HG02763 (cell line): ENCODE measurements at regions not wholly inside any gene's neighbourhood (a gene's known extent, or its start where the extent isn't known, plus 50 kb on each side); places are given as distances from the start of the nearest gene placed in this dataset.

Experiments
- ATAC-seq: cut with Tn5 transposase; IDR thresholded peaks from one replicate; pipeline ENCODE4 v1.9.1; 2021; ENCODE audit warnings: mild to moderate bottlenecking, moderate library complexity; ENCODE audit not compliant: unreplicated experiment

DNA sequence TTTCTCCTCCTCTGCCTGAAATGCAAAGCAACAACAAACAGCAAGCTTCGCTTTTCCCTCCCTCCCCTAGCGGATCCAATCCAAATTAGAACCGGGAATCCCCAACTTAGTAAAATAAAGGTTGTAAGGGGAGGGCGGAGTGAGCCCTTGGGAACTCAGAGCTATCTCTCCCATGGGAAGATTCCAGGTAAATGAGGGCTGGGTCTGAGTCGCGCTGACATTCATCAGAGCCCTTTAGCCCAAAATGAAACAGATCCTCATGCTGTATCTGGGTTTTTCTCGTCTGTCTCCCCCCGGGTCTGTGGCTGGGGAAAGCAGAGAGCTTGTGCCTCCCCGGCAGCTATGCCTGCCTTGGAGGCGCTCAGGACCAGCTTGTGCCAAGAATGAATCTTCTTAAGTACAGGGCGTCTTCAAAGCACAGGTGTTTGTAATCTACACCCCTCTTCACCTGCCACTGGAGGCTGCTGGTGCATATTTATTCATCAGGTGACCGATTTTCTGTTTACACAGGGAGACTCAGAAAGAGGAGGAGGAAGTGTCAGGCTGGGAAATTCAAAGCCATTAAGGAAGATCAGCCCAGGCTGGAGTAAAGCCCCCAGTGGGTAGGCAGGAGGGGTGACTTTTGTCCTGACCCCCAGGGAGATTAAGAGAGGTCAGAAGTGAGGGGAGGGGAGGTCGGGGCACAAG lies 55.0 kb upstream of the GSE1 start:
- ATAC-seq = no peak

DNA sequence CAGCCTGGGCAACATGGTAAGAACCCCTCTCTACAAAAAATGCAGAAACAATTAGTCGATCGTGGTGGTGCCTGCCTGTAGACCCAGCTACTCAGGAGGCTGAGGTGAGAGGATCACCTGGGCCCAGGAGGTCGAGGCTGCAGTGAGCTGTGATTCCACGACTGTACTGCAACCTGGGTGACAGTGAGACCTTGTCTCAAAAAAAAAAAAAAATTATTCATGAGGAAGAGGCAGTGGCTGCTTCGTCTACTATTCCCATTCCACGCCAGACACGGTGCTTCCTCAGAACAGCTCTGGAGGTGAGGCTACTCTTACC lies 52.2 kb upstream of the GSE1 start:
- no peak for ATAC-seq

DNA sequence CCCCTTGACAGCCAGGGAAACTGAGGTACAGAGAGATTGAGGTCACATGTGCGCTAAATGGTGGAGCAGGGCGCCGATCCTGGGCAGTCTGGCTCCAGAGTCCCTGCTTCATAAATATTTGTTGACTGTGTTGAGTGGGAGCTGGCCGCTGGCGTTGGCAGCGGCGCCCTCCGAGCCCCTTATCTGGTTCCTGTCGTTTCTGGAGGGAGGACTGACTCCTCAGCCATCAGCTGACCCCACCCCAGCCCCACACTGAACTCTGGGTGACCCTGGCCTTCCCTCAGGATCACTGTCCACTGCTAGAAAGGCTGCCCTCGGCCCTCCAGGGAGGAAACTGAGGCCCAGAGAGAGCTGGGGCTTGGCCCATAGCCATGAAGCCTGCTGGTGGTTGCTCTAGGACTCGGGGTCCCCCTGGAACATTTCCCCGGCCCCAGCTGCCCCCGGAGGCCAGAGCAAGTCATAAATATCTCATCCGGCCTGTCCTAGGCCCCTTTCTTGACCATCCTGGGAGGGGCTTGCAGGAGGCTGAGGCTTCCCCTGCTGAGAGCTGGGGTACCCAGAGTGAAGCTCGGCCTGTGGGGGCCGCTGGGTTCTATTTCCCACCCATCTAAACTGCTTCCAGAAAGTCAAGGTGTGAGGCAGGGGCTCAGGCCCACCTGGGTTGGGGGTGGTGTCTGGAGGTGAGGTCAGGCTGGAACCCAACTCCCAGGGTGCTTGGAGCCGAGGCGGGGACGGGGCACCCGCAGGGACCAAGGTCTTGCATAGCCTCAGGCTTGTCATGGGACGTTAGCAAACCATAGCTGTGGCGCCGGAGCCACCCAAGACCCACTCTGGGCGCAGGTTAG lies 51.7 kb upstream of the GSE1 start:
- no peak for ATAC-seq

DNA sequence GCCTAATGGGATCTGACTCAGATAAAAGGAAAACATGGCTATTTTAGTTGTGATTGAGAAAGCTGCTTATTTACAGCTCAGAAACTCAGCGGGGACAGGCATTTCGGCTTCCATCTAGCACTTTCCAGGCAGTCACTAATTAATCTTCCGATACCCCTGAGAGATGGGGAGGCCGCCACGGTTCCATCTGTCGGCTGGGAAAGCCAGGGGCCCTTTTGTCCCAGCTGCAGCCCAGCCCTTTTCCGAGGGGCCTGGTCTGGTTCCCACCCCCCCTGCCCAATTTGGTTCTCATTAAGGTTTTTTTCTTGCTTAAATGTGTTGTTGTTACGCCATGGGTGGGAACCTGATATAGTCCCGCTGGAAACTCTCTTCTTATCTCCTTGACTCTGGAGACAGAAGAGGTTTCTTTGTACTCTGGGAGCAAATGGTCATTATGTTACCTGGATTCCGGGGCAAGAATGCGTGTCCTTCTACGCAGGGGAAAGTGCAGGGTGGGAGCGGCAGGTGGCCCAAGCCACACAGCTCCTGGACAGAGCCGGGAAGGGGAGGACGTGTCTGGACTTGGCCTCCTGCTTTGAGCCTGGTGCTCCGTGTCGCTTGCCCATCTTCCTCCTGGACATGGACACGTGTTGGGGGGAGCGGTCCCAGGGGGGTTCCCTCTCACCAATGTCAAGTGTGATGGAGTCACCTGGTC lies 50.9 kb upstream of the GSE1 start:
- ATAC-seq = no peak

DNA sequence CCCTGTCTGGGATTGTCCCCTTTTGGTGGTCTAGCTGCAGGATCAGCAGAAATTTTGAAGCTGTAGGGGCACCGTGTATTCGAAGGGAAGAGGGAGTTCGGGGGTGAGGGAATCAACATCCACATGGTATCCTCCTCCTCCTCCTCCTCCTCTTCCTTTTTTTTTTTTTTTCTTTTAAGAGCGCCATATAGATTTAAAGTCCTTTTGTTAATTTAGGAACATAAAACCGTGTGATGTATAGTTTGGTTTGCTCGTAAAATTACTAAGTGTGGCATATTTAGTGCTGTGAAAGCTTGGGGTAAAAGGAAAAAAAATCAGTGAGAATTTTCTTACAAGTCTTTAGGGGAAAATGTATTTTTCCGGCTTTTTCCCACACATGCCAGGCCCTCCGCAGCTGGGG lies 50.1 kb upstream of the GSE1 start:
- no peak for ATAC-seq
